ENCODE measurements at regions not wholly inside any gene's neighbourhood (a gene's known extent, or its start where the extent isn't known, plus 50 kb on each side); places are given as distances from the start of the nearest gene placed in this dataset.

- no peaks in the 10 kb centered on the region for H3K4me1 ChIP-seq
- H3K27ac ChIP-seq: no peak overlapping the region
- H3K36me3 ChIP-seq: no peaks in the 10 kb centered on the region
- no peak overlapping the region for H3K4me3 ChIP-seq
- H3K27me3 ChIP-seq: no peaks in the 10 kb centered on the region
- TF ChIP-seq, protein P1, sequence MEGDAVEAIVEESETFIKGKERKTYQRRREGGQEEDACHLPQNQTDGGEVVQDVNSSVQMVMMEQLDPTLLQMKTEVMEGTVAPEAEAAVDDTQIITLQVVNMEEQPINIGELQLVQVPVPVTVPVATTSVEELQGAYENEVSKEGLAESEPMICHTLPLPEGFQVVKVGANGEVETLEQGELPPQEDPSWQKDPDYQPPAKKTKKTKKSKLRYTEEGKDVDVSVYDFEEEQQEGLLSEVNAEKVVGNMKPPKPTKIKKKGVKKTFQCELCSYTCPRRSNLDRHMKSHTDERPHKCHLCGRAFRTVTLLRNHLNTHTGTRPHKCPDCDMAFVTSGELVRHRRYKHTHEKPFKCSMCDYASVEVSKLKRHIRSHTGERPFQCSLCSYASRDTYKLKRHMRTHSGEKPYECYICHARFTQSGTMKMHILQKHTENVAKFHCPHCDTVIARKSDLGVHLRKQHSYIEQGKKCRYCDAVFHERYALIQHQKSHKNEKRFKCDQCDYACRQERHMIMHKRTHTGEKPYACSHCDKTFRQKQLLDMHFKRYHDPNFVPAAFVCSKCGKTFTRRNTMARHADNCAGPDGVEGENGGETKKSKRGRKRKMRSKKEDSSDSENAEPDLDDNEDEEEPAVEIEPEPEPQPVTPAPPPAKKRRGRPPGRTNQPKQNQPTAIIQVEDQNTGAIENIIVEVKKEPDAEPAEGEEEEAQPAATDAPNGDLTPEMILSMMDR (IDR thresholded peaks at IDR 0.05): no peak
- DNase-seq (ENCODE audit: low spot score): no peak
- no peaks in the 10 kb centered on the region for H3K9me3 ChIP-seq
These were observed 59.8 kb downstream of the SOX11 start for GRCh38 chr2:5751873-5752482.

GRCh38 chr2:5756272-5756671 lies 64.1 kb downstream of the SOX11 start:
- H3K36me3 ChIP-seq: no peaks in the 10 kb centered on the region
- H3K9me3 ChIP-seq: no peaks in the 10 kb centered on the region
- DNase-seq (ENCODE audit: low spot score): no peak
- H3K4me3 ChIP-seq: no peak overlapping the region
- H3K4me1 ChIP-seq: no peaks in the 10 kb centered on the region
- TF ChIP-seq, protein P1 (IDR thresholded peaks at IDR 0.05): no peak
- no peaks in the 10 kb centered on the region for H3K27me3 ChIP-seq
- no peak overlapping the region for H3K27ac ChIP-seq

GRCh38 chr2:5758346-5758745 lies 66.2 kb downstream of the SOX11 start:
- H3K4me1 ChIP-seq: no peaks in the 10 kb centered on the region
- TF ChIP-seq, protein P1 (IDR thresholded peaks at IDR 0.05): no peak
- H3K36me3 ChIP-seq: no peaks in the 10 kb centered on the region
- no peak overlapping the region for H3K4me3 ChIP-seq
- no peak overlapping the region for H3K27ac ChIP-seq
- DNase-seq (ENCODE audit: low spot score): no peak
- no peaks in the 10 kb centered on the region for H3K9me3 ChIP-seq
- H3K27me3 ChIP-seq: no peaks in the 10 kb centered on the region

- Histone ChIP-seq H3K4me1 (no peaks in the 10 kb centered on the region), H3K36me3 (no peaks in the 10 kb centered on the region), H3K27ac (no peak overlapping the region), H3K4me3 (no peak overlapping the region), H3K27me3 (no peaks in the 10 kb centered on the region), H3K9me3 (no peaks in the 10 kb centered on the region)
- DNase-seq (ENCODE audit: low spot score): no peak
- TF ChIP-seq, protein P1 (IDR thresholded peaks at IDR 0.05): no peak
These were observed 67.8 kb downstream of the SOX11 start for GRCh38 chr2:5759949-5760348.

- H3K4me3 ChIP-seq: no peak overlapping the region
- TF ChIP-seq, protein P1 (IDR thresholded peaks at IDR 0.05): no peak
- no peaks in the 10 kb centered on the region for H3K27me3 ChIP-seq
- no peaks in the 10 kb centered on the region for H3K9me3 ChIP-seq
- no peaks in the 10 kb centered on the region for H3K36me3 ChIP-seq
- no peak overlapping the region for H3K27ac ChIP-seq
- H3K4me1 ChIP-seq: no peaks in the 10 kb centered on the region
- no peak for DNase-seq (ENCODE audit: low spot score)
These were observed 71.3 kb downstream of the SOX11 start for GRCh38 chr2:5763531-5763930.

- no peaks in the 10 kb centered on the region for H3K27me3 ChIP-seq
- TF ChIP-seq, protein P1 (IDR thresholded peaks at IDR 0.05): no peak
- H3K27ac ChIP-seq: no peak overlapping the region
- H3K36me3 ChIP-seq: no peaks in the 10 kb centered on the region
- no peaks in the 10 kb centered on the region for H3K9me3 ChIP-seq
- H3K4me1 ChIP-seq: no peaks in the 10 kb centered on the region
- H3K4me3 ChIP-seq: no peak overlapping the region
- DNase-seq (ENCODE audit: low spot score): no peak
These were observed 71.9 kb downstream of the SOX11 start for GRCh38 chr2:5764041-5764440.

All from right atrium auricular region (tissue), 2 donors.